Osteocyte (in vitro differentiated cells): ENCODE measurements at regions not wholly inside any gene's neighbourhood (a gene's known extent, or its start where the extent isn't known, plus 50 kb on each side); places are given as distances from the start of the nearest gene placed in this dataset.

Experiments used
- DNase-seq: peaks from one replicate; pipeline ENCODE4 v3.0.0; 2021; ENCODE audit warnings: mixed read lengths; ENCODE audit not compliant: unreplicated experiment; ENCODE audit errors: extremely low spot score
- H3K27ac Mint-ChIP-seq: one replicate; pipeline ENCODE4 v1.8.0; 2021; ENCODE audit warnings: mild to moderate bottlenecking, mixed read lengths; ENCODE audit not compliant: unreplicated experiment
- H3K27me3 Mint-ChIP-seq: one replicate; pipeline ENCODE4 v1.8.0; 2021; ENCODE audit warnings: mixed read lengths; ENCODE audit not compliant: unreplicated experiment
- H3K36me3 Mint-ChIP-seq: one replicate; pipeline ENCODE4 v1.8.0; 2021; ENCODE audit warnings: mixed read lengths; ENCODE audit not compliant: unreplicated experiment
- H3K4me1 Mint-ChIP-seq: one replicate; pipeline ENCODE4 v1.8.0; 2021; ENCODE audit warnings: mixed read lengths; ENCODE audit not compliant: unreplicated experiment
- H3K4me3 Mint-ChIP-seq: one replicate; pipeline ENCODE4 v1.8.0; 2021; ENCODE audit warnings: mild to moderate bottlenecking, moderate library complexity, mixed read lengths; ENCODE audit not compliant: unreplicated experiment
- H3K9me3 Mint-ChIP-seq: one replicate; pipeline ENCODE4 v1.8.0; 2021; ENCODE audit warnings: mixed read lengths; ENCODE audit not compliant: unreplicated experiment
- CTCF ChIP-seq: fragments of 200-600 bp; sonication (generic); IDR thresholded peaks from 2 replicates; pipeline ENCODE4 v1.5.0; 2021; ENCODE audit warnings: antibody characterized with exemption, mild to moderate bottlenecking, moderate library complexity

GRCh38 chr5:61596265-61596664, 264.2 kb downstream of the ZSWIM6 start:
- Mint-ChIP-seq H3K4me1 (peaks cover 10% of the 10 kb centered on the region), H3K27ac (no peak overlapping the region), H3K9me3 (no peaks in the 10 kb centered on the region)

GRCh38 chr5:61597684-61598083, 265.6 kb downstream of the ZSWIM6 start:
- H3K4me1 Mint-ChIP-seq = peaks cover 10% of the 10 kb centered on the region
- H3K27ac Mint-ChIP-seq = no peak overlapping the region
- DNase-seq = no peak
- no peak overlapping the region for H3K4me3 Mint-ChIP-seq
- no peaks in the 10 kb centered on the region for H3K9me3 Mint-ChIP-seq
- TF ChIP-seq CTCF = no peak
- H3K27me3 Mint-ChIP-seq = peaks cover 8% of the 10 kb centered on the region
- no peaks in the 10 kb centered on the region for H3K36me3 Mint-ChIP-seq

More at GRCh38 chr5:61596265-61596664, 264.2 kb downstream of the ZSWIM6 start:
- no peak for TF ChIP-seq CTCF
- H3K36me3 Mint-ChIP-seq = no peaks in the 10 kb centered on the region
- H3K4me3 Mint-ChIP-seq = no peak overlapping the region
- DNase-seq = peak; percentile 10
- peaks cover 8% of the 10 kb centered on the region for H3K27me3 Mint-ChIP-seq

- peaks cover 11% of the 10 kb centered on the region for H3K4me1 Mint-ChIP-seq
- peaks cover 8% of the 10 kb centered on the region for H3K27me3 Mint-ChIP-seq
- no peaks in the 10 kb centered on the region for H3K9me3 Mint-ChIP-seq
- H3K4me3 Mint-ChIP-seq = no peak overlapping the region
- H3K27ac Mint-ChIP-seq = no peak overlapping the region
- H3K36me3 Mint-ChIP-seq = no peaks in the 10 kb centered on the region
- DNase-seq = no peak
- no peak for TF ChIP-seq CTCF
Observed at GRCh38 chr5:61598126-61598525, 266.1 kb downstream of the ZSWIM6 start.

- no peak for DNase-seq
- H3K27me3 Mint-ChIP-seq = peaks cover 2% of the 10 kb centered on the region
- H3K9me3 Mint-ChIP-seq = no peaks in the 10 kb centered on the region
- TF ChIP-seq CTCF = no peak
- H3K4me3 Mint-ChIP-seq = no peak overlapping the region
- H3K27ac Mint-ChIP-seq = no peak overlapping the region
- no peaks in the 10 kb centered on the region for H3K36me3 Mint-ChIP-seq
- H3K4me1 Mint-ChIP-seq = peaks cover 20% of the 10 kb centered on the region
Observed at GRCh38 chr5:61599370-61600122, 267.5 kb downstream of the ZSWIM6 start.

- Mint-ChIP-seq H3K36me3 (no peaks in the 10 kb centered on the region), H3K4me3 (no peak overlapping the region)
Observed at GRCh38 chr5:61600123-61600444, 268.0 kb downstream of the ZSWIM6 start.

More at GRCh38 chr5:61600123-61600444, 268.0 kb downstream of the ZSWIM6 start:
- no peak overlapping the region for H3K27ac Mint-ChIP-seq
- DNase-seq = no peak
- H3K9me3 Mint-ChIP-seq = no peaks in the 10 kb centered on the region
- TF ChIP-seq CTCF = no peak
- peaks cover 2% of the 10 kb centered on the region for H3K27me3 Mint-ChIP-seq
- peaks cover 20% of the 10 kb centered on the region for H3K4me1 Mint-ChIP-seq
